Suprapubic skin (tissue), 4 donors: ENCODE measurements at regions not wholly inside any gene's neighbourhood (a gene's known extent, or its start where the extent isn't known, plus 50 kb on each side); places are given as distances from the start of the nearest gene placed in this dataset.
"Not testable (repeated sequence)": the region's sequence is repeated elsewhere in the genome, so short reads cannot be mapped to it uniquely, and the experiment has no call there.

Experiments
- DNase-seq, 2 donors: peaks; one replicate each; pipeline ENCODE4 v3.0.0-alpha.2; 2019; ENCODE audit warnings: low spot score in 2 of 2
- H3K27ac ChIP-seq: fragments of 200-600 bp; sonication (generic); one replicate; pipeline ENCODE4 v1.5.1; 2019
- H3K27me3 ChIP-seq: fragments of 200-600 bp; sonication (generic); one replicate; pipeline ENCODE4 v1.5.1; 2019
- H3K36me3 ChIP-seq: fragments of 200-600 bp; sonication (generic); one replicate; pipeline ENCODE4 v1.5.1; 2019
- H3K4me1 ChIP-seq: fragments of 200-600 bp; sonication (generic); one replicate; pipeline ENCODE4 v1.5.1; 2019
- H3K4me3 ChIP-seq: fragments of 200-600 bp; sonication (generic); one replicate; pipeline ENCODE4 v1.5.1; 2019; ENCODE audit warnings: mild to moderate bottlenecking
- H3K9me3 ChIP-seq: fragments of 200-600 bp; sonication (generic); one replicate; pipeline ENCODE4 v1.5.1; 2019
- CTCF ChIP-seq, 2 donors: fragments of 200-600 bp in 1 of 2; fragments of 450-650 bp in 1 of 2; sonication (generic) in 1 of 2; IDR thresholded peaks; one replicate each; pipeline ENCODE4 v1.5.1; 2016 to 2019; ENCODE audit warnings: antibody characterized with exemption in 2 of 2, mild to moderate bottlenecking in 1 of 2, moderate library complexity in 1 of 2
- EP300 ChIP-seq: sonication (generic); formaldehyde crosslinking; IDR thresholded peaks from one replicate; pipeline ENCODE4 v1.6.1; 2017; ENCODE audit warnings: antibody characterized with exemption
- WGBS: methylation state at CpG from one replicate; pipeline ENCODE4 v1.1.5; 2018; 5-methylcytosine and 5-hydroxymethylcytosine counted together

DNA sequence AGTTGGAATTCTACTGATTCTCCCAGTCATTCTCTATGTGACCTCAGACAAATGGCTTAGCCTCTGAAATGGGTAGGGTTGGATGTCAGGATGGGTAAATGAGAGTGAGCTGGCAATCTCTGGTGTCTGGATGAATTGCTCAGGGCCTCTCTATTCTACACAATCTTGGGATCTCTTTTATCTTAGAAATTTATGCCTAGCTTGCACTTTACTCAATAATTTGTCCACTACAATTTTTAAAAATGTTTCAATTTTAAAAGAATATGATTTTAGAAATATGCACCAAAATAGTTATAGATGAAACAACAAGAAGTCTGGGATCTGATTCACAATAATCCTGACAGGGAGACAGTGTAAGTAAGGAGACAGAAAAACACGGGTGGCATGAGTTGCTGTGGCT is 134.1 kb downstream of the KLRB1 start:
- H3K9me3 ChIP-seq, H3K4me1 ChIP-seq, H3K27ac ChIP-seq, H3K4me3 ChIP-seq, H3K36me3 ChIP-seq, H3K27me3 ChIP-seq, DNase-seq: not testable (repeated sequence)
- 100% methylated on average over 1 of the region's 1 CpG for whole genome bisulfite sequencing

DNA sequence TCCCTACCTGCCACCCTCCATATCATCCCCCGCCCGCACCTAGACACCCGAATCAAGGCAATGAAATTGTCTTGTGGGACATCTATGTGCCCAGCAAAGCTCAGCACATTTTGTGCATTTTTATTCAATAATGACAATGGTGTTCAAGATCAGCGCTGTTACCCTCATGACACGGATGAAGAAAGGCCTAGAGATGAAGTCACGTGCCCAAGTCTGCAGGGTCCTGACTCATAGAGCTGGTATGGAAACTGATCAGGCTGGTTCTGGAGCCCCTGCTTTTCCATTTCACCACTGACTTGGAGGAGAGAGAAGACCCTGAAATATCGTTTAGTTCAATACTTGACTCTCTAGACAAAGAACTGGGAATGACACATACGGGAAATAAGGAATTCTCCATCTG is 136.2 kb downstream of the KLRB1 start:
- 92% methylated on average over 6 of the region's 8 CpGs for WGBS
- H3K9me3 ChIP-seq, H3K27me3 ChIP-seq, DNase-seq, H3K4me3 ChIP-seq, H3K4me1 ChIP-seq, H3K36me3 ChIP-seq, H3K27ac ChIP-seq: not testable (repeated sequence)

DNA sequence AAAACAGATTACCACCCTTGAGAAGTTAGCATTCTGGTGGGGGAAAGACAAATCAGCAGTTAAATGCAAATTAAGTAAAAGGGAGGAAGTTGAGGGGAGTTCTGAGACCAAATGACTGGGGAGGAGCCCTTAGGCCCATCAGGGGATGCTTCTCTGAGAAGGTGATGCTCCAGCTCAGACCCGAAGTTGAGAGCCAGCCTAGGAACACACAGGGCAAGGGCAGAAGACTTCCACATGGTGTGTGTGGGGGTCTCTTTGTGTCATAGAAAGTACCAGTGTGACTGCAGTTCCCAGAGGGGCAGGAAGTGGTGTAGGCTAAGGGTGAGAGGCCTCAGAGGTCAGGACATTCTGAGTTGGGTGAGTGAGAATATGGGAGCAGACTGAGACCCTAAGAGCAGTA is 137.3 kb downstream of the KLRB1 start:
- H3K27me3 ChIP-seq, H3K9me3 ChIP-seq, H3K36me3 ChIP-seq, DNase-seq, H3K4me1 ChIP-seq, H3K4me3 ChIP-seq, H3K27ac ChIP-seq: not testable (repeated sequence)
- 89% methylated on average over 1 of the region's 1 CpG for WGBS

DNA sequence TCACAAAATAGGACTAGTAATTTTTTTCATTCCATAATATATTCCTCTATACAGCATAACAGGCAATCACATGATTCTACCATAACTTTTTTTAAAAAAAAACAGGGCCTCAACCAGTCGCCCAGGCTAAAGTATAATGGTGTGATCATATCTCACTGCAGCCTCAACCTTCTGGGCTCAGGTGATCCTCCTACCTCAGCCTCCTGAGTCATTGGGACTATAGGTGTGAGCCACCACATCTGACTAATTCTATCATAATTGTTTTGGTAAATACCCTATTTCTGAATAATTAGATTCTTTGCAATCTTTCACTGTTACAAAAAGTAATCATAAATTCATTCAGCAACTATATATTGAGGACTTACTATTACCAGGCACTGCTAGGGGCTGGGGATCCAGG is 137.8 kb downstream of the KLRB1 start:
- WGBS = 86% methylated on average over 1 of the region's 1 CpG

GRCh38 chr12:9469463-9469862 is 138.3 kb downstream of the KLRB1 start:
- not testable (repeated sequence) for H3K9me3 ChIP-seq, H3K4me3 ChIP-seq, H3K27me3 ChIP-seq, H3K27ac ChIP-seq, H3K36me3 ChIP-seq, H3K4me1 ChIP-seq, DNase-seq
- WGBS = 92% methylated on average over 2 of the region's 2 CpGs

More for the DNA sequence above, 137.8 kb downstream of the KLRB1 start:
- H3K9me3 ChIP-seq, H3K4me3 ChIP-seq, H3K36me3 ChIP-seq, DNase-seq, H3K4me1 ChIP-seq, H3K27ac ChIP-seq, H3K27me3 ChIP-seq: not testable (repeated sequence)

DNA sequence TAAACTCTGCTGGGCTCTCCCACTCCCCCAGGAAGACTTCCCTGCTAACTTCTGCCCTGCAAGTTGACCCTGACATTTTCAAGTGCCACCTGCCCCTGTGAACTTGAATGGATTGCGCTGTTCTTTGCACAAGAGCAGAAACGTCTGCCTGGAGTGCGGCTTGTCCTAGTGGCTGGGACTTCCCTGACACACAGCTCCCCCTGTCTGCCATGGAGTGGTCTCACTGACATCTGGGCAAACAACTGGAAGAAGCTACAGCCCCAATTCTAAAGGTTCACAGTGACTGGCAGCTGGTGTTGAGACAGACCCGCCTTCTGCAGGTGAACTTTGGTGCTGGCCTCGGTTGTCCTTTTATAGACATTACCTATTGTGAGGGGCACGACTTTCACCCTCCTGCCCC is 138.7 kb downstream of the KLRB1 start:
- WGBS = 58% methylated on average over 6 of the region's 6 CpGs
- H3K36me3 ChIP-seq, H3K27ac ChIP-seq, H3K4me1 ChIP-seq, H3K9me3 ChIP-seq, H3K27me3 ChIP-seq, H3K4me3 ChIP-seq: not testable (repeated sequence)
- DNase-seq = peak; percentile 64 to 80
- peak; percentile 14 to 38 for TF ChIP-seq CTCF (IDR thresholded peaks at IDR 0.05)

GRCh38 chr12:9468144-9468543 is 139.6 kb downstream of the KLRB1 start:
- 55% methylated on average over 1 of the region's 1 CpG for WGBS
- not testable (repeated sequence) for H3K4me3 ChIP-seq

GRCh38 chr12:9464408-9464807 is 143.3 kb downstream of the KLRB1 start:
- no peak for DNase-seq
- Histone ChIP-seq H3K4me1 (no peaks in the 10 kb centered on the region), H3K27me3 (no peaks in the 10 kb centered on the region), H3K27ac (no peak overlapping the region), H3K36me3 (no peaks in the 10 kb centered on the region), H3K9me3 (no peaks in the 10 kb centered on the region), H3K4me3 (no peak overlapping the region)
- 74% methylated on average over 4 of the region's 4 CpGs for WGBS
- TF ChIP-seq EP300 = no peak

More at GRCh38 chr12:9468144-9468543, 139.6 kb downstream of the KLRB1 start:
- H3K27me3 ChIP-seq, H3K4me1 ChIP-seq, H3K27ac ChIP-seq, DNase-seq, H3K36me3 ChIP-seq, H3K9me3 ChIP-seq: not testable (repeated sequence)

- not testable (repeated sequence) for H3K4me1 ChIP-seq, DNase-seq, H3K9me3 ChIP-seq, H3K36me3 ChIP-seq, H3K27me3 ChIP-seq, H3K4me3 ChIP-seq
- H3K27ac ChIP-seq = peak overlapping the region; percentile 7
- WGBS = 39% methylated on average over 4 of the region's 4 CpGs
These were observed 152.2 kb downstream of the KLRB1 start for GRCh38 chr12:9455516-9455915.

DNA sequence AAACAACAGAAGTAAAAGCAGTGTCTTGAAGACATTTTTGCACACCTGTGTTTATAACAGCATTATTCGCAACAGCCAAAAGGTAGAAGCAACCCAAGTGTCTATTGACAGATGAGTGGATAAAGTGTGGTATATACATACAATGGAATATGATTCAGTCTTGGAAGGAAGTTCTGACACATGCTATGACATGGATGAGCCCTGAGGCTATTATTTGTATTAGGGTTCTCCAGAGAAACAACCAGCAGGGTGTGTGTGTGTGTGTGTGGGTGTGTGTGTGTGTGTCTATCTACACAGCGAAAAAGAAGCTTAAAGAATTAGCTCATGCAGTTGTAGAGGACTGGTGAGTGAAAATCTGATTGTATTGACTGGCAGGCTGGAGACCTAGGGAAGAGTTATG is 153.7 kb downstream of the KLRB1 start:
- not testable (repeated sequence) for H3K27me3 ChIP-seq, H3K27ac ChIP-seq, H3K36me3 ChIP-seq, H3K4me3 ChIP-seq, H3K4me1 ChIP-seq, DNase-seq, H3K9me3 ChIP-seq
- 50% methylated on average over 2 of the region's 2 CpGs for WGBS

GRCh38 chr12:9450127-9450567 is 157.6 kb downstream of the KLRB1 start:
- not testable (repeated sequence) for H3K36me3 ChIP-seq, H3K4me3 ChIP-seq, H3K27me3 ChIP-seq, H3K27ac ChIP-seq, DNase-seq, H3K9me3 ChIP-seq, H3K4me1 ChIP-seq
- WGBS = 79% methylated on average over 2 of the region's 20 CpGs

GRCh38 chr12:9449657-9450126 is 158.0 kb downstream of the KLRB1 start:
- 82% methylated on average over 9 of the region's 9 CpGs for WGBS
- not testable (repeated sequence) for H3K27ac ChIP-seq, DNase-seq, H3K36me3 ChIP-seq, H3K4me1 ChIP-seq, H3K4me3 ChIP-seq, H3K9me3 ChIP-seq, H3K27me3 ChIP-seq
